Progenitor cell of endocrine pancreas (in vitro differentiated cells): ENCODE measurements at regions not wholly inside any gene's neighbourhood (a gene's known extent, or its start where the extent isn't known, plus 50 kb on each side); places are given as distances from the start of the nearest gene placed in this dataset.

Experiments used
- DNase-seq: peaks from one replicate; pipeline ENCODE4 v3.0.0; 2021; ENCODE audit warnings: low spot score; ENCODE audit not compliant: unreplicated experiment
- H3K27ac Mint-ChIP-seq: 2 replicates; pipeline ENCODE4 v1.8.0; 2021; ENCODE audit warnings: mild to moderate bottlenecking, moderate library complexity, mixed read lengths
- H3K27me3 Mint-ChIP-seq: 2 replicates; pipeline ENCODE4 v1.8.0; 2021; ENCODE audit warnings: mixed read lengths
- H3K36me3 Mint-ChIP-seq: 2 replicates; pipeline ENCODE4 v1.8.0; 2022; ENCODE audit warnings: mixed read lengths; ENCODE audit not compliant: insufficient read depth
- H3K4me1 Mint-ChIP-seq: 2 replicates; pipeline ENCODE4 v1.8.0; 2021; ENCODE audit warnings: low read depth, mixed read lengths
- H3K4me3 Mint-ChIP-seq: 2 replicates; pipeline ENCODE4 v1.8.0; 2021; ENCODE audit warnings: low read depth, mild to moderate bottlenecking, moderate library complexity, mixed read lengths
- H3K9me3 Mint-ChIP-seq: 2 replicates; pipeline ENCODE4 v1.8.0; 2021; ENCODE audit warnings: low read depth, mixed read lengths
- TF ChIP-seq, protein P1 (sequence below): fragments of 200-600 bp; sonication (generic); IDR thresholded peaks from one replicate; pipeline ENCODE4 v1.5.0; 2021; ENCODE audit warnings: antibody characterized with exemption, mild to moderate bottlenecking; ENCODE audit not compliant: unreplicated experiment

DNA sequence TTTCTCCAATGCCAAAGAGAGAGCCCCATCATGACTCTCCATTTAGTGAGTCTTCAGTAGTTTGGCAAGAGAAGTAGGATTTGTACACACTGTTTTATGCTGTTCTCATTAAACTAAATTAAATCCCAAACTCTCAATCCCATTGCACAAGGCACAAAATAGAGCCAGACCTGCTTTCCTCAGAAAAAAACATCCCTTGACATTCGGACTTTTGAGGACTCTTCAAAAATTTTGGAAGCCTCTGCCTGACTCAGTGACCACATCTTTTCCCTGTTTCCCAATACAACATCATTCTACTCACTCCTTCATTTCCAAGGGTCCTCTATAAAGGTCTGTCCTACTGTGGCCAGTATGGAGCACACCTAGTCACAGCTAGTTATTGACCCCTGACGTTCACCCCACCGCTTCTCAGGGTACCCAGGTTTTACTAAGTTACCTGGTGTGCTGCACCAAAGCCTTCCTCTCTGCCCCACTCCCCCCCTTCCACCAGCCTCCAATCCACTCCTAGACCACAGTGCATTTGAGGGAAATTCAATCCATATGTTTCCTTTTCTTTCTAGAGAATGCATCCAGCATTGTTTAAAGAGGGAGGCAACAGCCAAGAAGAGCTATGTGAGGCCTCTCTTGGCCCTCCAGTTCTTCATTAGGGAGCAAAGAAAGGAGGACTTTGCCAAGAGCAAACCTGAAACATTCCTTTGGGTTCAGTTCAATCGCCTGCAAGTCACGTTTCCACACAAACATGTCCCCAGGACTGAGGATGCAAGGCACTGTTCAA is 428.7 kb downstream of the PLPP3 start:
- H3K27ac Mint-ChIP-seq = no peak overlapping the region
- no peaks in the 10 kb centered on the region for H3K27me3 Mint-ChIP-seq
- H3K4me3 Mint-ChIP-seq = no peak overlapping the region
- H3K9me3 Mint-ChIP-seq = no peaks in the 10 kb centered on the region
- H3K4me1 Mint-ChIP-seq = peaks cover 4% of the 10 kb centered on the region
- H3K36me3 Mint-ChIP-seq = no peaks in the 10 kb centered on the region
- no peak for DNase-seq
- TF ChIP-seq, protein P1, sequence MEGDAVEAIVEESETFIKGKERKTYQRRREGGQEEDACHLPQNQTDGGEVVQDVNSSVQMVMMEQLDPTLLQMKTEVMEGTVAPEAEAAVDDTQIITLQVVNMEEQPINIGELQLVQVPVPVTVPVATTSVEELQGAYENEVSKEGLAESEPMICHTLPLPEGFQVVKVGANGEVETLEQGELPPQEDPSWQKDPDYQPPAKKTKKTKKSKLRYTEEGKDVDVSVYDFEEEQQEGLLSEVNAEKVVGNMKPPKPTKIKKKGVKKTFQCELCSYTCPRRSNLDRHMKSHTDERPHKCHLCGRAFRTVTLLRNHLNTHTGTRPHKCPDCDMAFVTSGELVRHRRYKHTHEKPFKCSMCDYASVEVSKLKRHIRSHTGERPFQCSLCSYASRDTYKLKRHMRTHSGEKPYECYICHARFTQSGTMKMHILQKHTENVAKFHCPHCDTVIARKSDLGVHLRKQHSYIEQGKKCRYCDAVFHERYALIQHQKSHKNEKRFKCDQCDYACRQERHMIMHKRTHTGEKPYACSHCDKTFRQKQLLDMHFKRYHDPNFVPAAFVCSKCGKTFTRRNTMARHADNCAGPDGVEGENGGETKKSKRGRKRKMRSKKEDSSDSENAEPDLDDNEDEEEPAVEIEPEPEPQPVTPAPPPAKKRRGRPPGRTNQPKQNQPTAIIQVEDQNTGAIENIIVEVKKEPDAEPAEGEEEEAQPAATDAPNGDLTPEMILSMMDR = no peak

DNA sequence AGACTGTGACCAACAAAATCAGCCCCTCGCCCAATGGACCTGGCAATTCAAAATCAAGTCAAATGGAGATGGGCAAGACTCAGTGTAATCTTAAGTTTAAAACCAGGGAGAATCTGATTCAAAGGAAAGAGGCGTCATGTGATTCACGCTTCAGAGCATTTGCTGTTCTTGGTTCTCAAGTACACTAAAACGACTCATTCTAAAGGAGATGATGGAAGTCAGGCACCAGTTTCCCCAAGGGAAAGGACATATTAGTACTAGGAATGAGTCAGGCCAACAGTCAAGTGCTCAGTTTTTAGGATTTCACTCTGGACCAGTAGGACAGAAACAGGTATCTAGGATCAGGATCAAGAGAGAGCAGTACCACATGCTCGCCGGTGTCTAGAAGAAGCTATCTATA is 429.6 kb downstream of the PLPP3 start:
- H3K4me1 Mint-ChIP-seq = peaks cover 4% of the 10 kb centered on the region
- no peaks in the 10 kb centered on the region for H3K9me3 Mint-ChIP-seq
- H3K36me3 Mint-ChIP-seq = no peaks in the 10 kb centered on the region
- no peak overlapping the region for H3K27ac Mint-ChIP-seq
- H3K27me3 Mint-ChIP-seq = no peaks in the 10 kb centered on the region
- no peak overlapping the region for H3K4me3 Mint-ChIP-seq
- DNase-seq = no peak
- TF ChIP-seq, protein P1 = no peak

DNA sequence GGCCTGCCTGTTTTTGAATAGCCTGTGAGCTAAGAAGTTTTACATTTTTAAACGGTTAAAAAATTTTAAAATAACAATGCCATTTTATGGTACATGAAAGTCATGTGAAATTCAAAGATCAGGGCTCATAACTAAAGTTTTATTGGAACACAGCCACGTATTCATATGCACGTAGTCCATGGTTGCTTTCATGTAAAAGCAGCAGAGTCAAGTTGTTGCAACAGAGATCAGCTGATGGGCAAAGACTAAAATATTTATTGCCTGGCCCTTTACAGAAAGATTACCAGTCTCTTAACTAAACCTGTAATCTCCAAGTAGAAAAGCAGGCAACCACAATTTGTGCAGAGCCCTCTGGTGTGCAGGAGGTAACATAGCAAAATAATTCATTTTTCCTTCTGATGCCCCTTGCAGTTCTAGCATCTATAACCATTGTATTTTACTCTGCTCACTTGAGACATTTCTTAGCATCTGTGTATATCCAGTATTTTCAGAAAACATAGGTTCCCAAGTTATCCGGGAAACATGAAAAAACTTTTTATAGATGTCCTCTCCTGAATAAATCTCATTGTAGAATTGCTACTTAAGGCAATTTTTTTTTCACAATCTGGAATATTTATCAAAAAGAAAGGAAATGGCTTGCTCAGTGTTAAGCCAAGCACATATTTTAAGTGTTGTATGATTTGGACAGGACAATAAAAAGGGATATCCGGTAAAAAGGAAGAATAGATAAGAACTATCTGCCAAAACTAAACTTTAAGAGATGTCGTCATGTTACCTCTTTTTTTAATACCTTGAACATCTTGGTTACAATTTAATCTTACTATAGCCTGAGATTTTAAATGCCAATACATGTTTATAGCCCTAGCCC is 430.8 kb downstream of the PLPP3 start:
- no peaks in the 10 kb centered on the region for H3K36me3 Mint-ChIP-seq
- TF ChIP-seq, protein P1 = no peak
- no peak overlapping the region for H3K4me3 Mint-ChIP-seq
- peaks cover 2% of the 10 kb centered on the region for H3K27me3 Mint-ChIP-seq
- no peaks in the 10 kb centered on the region for H3K9me3 Mint-ChIP-seq
- DNase-seq = no peak
- H3K27ac Mint-ChIP-seq = no peak overlapping the region
- H3K4me1 Mint-ChIP-seq = peaks cover 4% of the 10 kb centered on the region

DNA sequence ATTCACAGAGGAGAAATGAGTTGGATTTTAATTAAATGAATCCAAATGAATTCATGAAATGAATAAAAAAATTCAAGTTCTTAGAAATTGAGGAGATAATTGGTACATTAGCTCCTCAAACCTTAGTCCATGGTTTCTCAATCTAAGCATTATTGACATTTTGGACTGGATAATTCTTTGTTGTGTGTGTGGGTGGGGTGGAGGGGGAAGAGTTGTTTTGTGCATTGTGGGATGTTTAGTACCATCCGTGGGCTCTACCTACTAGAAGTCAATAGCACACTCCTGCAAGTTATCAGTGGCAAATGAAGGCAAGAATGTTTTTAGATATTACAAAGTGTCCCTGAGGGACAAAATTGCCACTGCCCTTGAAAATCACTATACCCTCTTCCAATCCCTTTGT is 431.9 kb downstream of the PLPP3 start:
- H3K27ac Mint-ChIP-seq = no peak overlapping the region
- TF ChIP-seq, protein P1 = no peak
- H3K4me1 Mint-ChIP-seq = no peaks in the 10 kb centered on the region
- no peak overlapping the region for H3K4me3 Mint-ChIP-seq
- no peak for DNase-seq
- H3K36me3 Mint-ChIP-seq = no peaks in the 10 kb centered on the region
- H3K9me3 Mint-ChIP-seq = no peaks in the 10 kb centered on the region
- peaks cover 8% of the 10 kb centered on the region for H3K27me3 Mint-ChIP-seq

DNA sequence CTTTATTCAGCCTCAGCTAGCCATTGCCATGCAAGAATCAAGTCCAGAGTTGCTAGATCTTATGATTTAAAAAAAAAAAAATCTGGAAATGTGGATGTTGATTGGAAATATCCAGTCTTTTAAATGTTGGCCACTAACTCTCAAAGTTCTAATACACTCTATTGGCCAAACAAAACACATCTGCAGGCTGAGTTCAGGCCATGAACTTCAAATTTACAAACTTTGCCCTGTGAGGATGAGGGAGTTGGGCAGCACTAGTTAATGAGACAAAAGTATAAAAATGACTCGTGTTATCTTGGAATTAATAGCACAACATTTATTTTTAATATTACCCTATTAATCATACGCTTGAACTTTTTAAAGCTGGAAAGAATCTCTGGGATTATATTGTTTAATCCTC is 432.3 kb downstream of the PLPP3 start:
- no peak overlapping the region for H3K4me3 Mint-ChIP-seq
- H3K36me3 Mint-ChIP-seq = no peaks in the 10 kb centered on the region
- H3K9me3 Mint-ChIP-seq = no peaks in the 10 kb centered on the region
- H3K27me3 Mint-ChIP-seq = peaks cover 9% of the 10 kb centered on the region
- no peak for DNase-seq
- no peak overlapping the region for H3K27ac Mint-ChIP-seq
- no peaks in the 10 kb centered on the region for H3K4me1 Mint-ChIP-seq
- TF ChIP-seq, protein P1 = no peak
